GM19438 (cell line): ENCODE measurements at regions not wholly inside any gene's neighbourhood (a gene's known extent, or its start where the extent isn't known, plus 50 kb on each side); places are given as distances from the start of the nearest gene placed in this dataset.

Source experiments
- ATAC-seq: cut with Tn5 transposase; IDR thresholded peaks from one replicate; pipeline ENCODE4 v1.9.1; 2021; ENCODE audit warnings: low read depth; ENCODE audit not compliant: unreplicated experiment

DNA sequence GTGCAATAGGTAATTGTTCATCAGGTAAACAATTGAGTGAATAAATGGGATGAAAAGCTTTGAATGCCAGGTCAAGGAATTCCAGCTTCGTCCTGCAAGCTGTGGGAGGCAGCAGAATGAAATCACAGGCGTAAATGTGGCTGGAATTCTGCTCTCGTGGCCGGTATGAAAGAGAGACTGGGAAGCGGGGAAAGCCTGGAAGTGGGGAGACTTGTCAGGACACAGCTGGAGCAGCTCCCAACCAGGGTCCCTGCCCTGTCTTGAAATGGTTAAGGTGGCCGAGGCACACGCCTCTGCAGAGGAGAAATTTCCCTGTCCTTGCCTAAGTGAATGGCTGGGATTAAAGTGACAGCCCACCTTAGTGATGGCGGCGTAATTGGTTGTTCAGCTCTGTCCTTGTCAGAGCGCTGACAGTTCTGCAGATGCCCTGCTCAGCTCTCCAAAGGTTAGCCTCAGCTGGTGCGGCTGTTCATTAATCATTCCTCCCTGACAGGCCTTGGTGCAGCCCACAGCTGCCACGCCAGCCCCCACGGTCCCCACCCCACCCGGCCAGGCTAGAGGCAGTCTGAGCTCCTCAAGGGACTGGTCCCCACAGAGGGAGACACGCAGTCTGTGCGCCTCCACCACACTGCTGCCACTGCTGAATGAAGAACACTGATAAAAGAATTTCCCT lies 398.3 kb upstream of the POU3F1 start:
- no peak for ATAC-seq

DNA sequence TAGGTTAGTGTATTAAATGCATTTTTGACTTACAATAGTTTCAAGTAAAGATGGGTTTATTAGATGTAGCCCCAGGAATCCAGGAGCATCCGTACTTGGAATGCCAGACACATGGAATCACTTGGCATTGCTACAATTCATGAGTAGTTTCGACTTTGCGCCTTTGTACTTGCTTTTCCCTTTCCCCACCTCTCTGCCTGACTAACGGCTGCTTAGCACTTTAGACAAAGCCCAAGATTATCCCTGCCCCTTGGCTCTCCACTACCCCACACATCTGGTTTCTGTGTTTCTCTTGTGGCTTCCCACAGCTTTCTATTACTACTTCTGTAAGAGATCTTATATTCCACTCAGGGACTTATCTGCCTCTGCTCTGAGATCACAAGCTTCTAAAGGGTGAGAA lies 397.7 kb upstream of the POU3F1 start:
- no peak for ATAC-seq

DNA sequence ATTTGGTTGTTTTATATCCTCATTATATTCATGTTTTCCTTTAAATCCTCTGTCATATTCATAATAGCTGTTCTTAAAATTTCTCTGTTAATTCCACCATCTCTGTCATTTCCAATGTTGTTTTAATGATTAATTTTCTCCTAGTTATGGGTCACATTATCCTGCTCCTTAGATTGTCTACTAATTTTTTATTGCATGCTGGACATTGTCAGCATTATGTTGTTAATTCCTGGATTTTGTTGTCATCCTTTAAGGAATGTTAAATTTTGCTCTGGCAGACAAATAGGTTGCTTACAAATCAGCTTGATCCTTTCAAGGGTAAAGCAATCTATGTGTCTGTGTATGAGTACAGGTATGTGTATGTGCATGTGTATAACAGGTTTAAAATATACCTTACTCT lies 393.8 kb upstream of the POU3F1 start:
- no peak for ATAC-seq

DNA sequence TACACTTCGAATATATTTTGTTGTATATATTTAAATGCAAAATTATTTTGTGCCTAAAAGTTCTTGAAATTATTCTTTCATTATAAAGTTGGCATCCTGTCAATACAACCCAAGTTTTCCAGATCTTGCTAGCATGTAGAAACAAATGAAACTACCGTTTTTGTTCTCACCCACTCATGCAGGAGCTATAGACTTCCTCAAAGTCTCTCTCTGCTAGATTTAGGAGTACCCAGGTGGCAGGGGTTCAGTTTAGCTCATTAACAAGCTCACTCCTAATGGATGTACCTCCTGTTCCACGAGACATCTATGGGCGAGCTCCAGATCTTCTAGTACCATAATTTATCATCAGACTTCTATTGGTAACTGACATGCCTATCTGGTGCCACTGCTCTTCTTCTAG lies 390.2 kb upstream of the POU3F1 start:
- ATAC-seq: no peak

DNA sequence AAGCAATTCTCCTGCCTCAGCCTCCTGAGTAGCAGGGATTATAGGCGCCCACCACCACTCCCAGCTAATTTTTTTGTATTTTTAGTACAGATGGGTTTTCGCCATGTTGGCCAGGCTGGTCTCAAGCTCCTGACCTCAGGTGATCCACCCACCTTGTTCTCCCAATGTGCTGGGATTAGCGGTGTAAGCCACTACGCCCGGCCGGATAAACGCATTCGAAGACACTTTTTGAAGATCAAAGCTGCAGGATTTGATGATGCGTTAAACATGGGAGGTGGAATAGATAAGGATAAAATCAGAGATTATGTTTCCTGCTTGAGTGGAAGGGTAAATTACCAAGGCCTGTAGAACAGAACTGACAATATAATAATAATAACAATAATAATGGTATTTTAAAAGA lies 389.4 kb upstream of the POU3F1 start:
- no peak for ATAC-seq

DNA sequence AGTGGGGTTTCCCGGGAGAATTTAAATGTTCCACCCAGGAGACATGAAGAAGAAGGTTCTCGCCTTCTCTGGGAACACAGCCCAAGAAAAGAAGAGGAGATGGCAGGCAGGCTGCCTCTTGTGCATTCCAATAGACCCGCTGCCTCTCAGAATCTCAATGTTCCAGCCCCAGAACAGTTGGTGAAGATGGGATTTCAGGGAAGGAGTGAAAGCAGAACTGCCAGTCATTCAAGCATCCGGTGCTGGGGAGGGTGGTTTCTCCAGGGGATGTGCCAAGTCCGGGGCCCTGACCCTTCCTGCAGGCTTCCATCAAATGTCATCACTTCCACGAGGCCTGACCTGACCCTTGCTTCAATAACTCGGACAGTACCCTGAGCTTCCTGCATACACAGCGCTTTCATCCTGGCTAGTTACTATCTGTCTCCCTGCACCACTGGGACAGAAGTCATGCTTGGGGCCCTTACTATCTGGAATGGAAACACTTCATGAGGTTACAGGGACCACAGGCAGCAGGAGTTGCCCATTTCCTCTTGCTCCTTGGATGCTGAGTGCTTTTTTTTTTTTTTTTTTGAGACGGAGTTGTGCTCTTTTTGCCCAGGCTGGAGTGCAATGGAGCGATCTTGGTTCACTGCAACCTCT lies 386.6 kb upstream of the POU3F1 start:
- ATAC-seq: no peak

DNA sequence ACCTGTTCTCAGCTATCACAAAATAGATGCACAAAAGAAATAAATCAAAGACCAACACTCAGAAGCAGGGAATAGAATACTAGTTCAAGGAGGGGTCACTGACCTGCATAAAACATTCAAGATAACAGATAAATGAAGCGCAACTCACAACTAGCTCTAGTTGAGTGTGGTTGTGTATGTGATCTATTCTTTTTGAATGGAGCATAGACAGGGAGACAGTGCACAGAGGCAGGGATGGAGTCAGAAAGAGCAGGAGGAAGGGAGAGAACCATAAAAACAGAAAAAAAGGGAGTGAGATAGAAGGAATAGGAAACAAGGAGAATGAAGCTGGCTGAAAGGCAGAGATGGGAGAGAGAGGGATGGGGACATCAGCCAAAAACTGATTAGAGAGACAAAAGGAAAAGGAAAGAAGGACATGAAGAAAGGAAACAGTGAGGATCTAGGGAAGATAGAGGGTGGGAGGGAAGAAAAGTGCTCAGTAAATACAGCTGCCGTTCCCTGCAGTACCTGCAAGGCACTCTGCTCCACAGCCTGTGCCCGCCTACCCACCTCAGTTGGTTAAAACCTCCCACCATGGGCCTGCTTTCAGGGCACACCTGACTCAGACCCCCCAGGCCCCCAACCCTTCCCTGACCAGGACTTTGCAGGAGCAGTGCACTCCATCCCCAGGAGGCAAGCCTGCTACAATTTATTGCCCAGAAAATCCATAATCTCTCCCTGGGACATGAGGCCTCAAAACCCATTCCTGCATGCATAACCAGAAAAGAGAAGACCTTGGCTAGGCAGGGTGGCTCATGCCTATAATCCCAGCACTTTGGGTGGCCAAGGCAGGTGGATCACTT lies 385.2 kb upstream of the POU3F1 start:
- no peak for ATAC-seq

DNA sequence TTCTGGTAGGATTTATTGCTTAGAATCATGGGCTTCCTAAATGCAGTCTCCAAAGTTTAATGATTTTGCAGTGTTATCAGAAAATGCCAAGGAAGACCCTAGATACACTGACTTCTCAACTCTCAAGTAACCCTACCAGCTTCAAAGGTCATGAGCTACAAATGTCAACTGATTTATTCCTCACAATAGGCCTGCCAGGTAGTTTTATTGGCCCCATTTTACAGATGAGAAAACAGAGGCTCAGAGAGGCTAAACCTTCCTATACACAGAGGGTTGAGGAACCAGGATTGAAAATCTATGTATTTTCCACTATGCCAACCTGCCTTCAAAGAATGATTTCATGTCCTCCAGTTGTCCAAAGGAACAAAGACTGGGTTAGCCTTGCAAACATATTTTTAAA lies 384.4 kb upstream of the POU3F1 start:
- no peak for ATAC-seq

DNA sequence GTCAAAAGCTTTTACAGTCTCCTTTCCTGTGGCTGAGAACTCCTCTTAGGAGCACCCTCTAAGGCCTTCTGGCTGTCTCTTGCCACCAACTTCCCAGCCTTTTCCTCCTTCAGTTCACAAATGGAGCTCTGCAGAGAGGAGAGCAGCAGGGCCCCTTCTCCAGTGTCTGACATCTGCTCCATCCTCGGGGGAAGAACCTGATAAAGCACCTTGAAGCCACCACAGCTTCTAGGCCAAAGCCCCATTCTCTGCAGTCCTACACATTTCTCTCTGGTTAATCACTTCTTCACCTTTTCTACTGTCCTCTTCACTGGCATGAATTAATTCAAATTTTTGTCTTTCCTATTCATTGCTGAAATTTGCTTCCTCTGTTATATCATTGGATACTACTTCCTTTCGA lies 378.1 kb upstream of the POU3F1 start:
- ATAC-seq: no peak

DNA sequence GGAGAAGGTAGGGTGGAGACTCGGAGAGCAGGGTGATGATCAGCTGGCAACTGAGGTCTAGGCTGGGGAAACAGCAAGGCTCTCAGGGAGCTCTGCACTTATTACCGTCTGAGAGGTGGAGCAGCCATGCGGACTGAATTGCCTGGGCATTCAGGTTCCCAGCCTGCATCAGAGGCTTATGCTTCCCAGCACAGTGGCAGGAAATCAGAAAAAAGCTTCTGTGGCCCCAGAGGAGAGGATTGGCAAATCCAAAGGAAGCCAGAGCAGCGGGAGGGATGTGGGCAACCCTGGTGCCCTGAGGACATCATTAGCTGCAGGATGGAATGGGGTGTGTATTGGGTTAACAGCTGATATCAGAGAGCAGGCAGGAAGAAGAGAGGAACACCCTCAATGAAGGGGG lies 374.1 kb upstream of the POU3F1 start:
- no peak for ATAC-seq

DNA sequence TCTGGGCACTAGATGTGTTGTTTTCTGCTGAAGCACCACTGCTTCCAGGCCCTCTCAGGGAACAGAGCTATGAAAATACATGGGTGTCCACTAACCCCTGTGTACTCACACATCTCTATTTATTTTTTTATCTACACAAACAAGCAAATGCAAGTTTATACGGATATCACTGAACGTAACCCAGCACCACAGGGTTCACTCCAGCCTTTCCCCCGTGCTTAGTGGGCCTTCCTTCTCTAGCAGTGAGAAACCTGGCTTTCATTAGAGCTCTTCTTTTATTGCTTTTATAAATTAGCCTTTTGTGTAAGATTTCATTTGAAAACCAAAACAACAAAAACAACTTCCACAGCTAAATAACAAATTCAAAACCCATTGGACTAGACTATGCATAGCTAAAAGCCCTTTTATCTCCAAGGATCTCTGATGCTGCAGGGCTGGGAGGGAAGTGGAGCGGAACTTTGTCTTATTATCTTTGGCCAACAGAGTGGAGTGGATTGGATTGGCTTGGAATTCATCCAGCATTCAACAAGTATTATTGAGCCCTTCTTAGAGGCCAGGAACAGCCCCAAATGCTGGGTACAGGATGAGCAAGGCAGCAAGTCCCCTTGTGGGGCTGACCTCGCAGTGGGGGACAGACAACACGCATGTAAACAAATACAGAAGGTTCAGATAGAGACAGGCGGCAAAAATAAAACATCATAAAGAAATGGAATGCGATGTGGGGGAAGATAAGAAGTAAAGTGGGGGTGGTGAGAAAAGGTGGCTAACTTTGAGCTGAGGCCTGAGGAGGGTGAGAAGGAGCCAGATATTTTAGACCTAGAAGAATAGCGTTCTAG lies 371.8 kb upstream of the POU3F1 start:
- ATAC-seq: no peak

DNA sequence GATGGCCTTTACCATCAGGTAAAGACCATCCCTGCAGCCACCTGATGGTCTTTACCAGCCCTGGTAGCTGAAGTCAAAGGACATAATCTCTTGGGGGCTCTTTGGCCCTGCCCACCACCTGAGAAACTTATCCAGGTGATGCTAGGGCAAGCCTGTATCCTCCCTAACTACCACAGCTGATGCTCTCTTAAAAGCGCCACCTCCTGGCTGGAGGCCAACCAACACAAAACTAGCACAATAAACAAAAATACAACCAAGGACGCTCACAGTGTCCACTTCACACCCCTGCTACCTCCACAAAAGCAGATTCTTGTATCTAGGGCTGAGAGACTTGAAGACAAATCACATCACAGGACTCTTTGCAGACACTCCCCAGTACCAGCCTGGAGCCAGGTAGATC lies 357.1 kb upstream of the POU3F1 start:
- no peak for ATAC-seq

DNA sequence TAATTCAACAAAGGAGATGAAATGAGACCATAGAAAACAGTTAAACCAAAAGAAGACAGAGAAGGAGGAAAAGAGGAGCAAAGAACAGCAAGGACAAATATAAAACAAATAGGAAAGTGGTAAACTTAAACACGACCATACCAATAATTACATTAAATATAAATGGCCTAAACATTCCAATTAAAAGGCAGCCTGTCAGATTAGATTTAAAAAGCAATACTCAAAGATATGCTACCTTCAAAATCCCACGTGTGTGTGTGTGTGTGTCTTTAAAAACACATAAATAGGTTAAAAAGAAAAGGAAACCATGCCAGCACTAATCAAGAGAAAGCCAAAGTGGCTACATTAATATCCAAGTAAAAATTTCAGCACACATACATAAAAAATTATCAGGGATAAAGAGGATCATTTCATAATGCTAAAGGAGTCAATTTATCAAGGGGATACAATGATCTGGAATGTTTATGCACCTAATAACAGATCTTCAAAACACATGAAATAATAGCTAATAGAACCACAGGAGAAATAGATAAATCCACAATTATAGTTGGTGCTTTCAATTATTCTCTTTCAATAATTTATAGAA lies 355.7 kb upstream of the POU3F1 start:
- no peak for ATAC-seq

DNA sequence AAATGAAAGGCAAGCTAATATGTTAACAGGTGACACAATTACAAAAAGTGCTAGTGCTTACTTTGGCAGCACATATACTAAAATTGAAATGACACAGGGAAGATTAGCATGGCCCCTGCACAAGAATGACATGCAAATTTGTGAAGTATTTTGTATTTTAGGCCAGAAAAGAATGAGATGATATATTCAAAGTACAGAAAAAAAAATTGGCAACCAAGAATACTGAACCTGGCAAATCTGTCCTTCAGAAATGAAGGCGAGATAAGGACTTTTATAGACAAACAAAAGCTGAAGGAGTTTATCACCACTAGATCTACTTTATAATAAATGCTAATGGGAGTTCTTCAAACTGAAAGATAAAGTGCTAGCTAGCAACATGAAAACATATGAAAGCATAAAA lies 350.0 kb upstream of the POU3F1 start:
- no peak for ATAC-seq

DNA sequence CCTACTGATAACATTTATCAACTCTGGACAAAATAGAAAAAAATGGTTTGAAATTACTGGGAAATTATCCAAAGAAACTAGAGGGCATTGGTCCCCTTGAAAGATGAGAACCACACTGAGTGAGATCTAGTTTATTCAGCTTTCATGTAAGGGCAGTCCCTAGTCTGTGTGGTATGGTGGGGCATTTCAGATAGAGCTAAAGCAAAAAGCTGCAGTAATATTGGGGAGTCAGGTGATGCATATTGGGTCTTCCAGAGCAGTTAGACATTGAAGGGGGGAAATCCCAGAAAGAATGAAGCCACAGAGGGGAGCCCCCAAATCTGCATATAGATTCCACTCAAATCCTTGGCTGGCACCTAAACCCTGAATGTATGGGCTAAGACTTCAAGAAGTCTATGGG lies 347.7 kb upstream of the POU3F1 start:
- ATAC-seq: no peak

DNA sequence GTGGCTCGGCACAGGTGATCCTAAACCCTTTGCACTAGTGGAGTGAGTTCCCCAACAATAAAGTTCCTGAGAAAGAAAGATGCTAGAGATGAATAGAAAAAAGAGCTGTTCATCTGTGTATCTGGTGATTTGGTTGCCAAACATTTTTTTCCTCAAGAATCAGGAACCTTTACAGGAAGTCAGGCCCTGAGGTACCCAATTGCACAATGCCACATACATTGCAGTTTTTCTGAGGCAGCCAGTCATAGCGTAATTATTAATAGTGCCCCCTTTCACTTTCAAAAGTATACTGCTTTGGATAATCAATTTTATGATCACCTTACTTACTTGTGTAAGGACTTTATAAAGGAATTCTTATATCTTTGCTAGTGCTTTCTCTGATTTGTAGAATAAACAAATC lies 346.3 kb upstream of the POU3F1 start:
- ATAC-seq: no peak

DNA sequence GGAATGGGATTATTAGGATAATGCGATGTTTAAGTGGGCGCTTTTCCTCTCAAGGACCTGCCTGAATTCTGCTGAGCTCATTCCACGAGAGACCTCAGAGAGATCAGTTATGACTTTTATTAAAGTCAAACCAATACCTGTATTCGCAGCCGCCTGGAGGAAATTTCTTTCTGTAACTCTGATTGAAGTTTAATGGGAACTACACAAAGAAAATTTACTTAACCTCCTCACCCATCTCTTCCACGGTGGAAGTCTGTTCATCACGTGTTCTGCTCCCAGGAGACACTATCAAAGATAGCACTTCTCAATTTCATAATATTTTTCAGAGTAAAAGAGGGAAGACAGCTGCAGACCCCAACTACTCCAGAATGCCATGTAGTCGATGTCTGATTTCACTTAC lies 334.7 kb upstream of the POU3F1 start:
- no peak for ATAC-seq

DNA sequence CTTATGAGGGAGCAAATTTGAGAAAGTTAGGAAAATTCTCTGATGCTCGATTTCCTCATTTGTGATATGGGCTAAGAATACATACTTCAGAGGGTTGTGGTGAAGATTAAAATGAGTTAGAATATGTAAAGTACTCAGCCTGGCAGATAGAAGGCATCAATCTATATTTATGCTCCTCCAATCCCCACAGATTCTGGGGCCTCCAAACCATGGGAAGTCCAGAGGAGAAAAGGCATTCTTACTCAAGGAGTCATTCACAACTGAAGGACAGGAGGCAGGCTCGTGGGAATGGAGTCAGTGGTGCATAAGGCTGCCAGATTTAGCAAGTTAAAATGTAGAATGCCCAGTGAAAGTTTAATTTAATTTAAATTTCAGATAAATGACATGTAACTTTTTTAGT lies 330.0 kb upstream of the POU3F1 start:
- ATAC-seq: no peak

DNA sequence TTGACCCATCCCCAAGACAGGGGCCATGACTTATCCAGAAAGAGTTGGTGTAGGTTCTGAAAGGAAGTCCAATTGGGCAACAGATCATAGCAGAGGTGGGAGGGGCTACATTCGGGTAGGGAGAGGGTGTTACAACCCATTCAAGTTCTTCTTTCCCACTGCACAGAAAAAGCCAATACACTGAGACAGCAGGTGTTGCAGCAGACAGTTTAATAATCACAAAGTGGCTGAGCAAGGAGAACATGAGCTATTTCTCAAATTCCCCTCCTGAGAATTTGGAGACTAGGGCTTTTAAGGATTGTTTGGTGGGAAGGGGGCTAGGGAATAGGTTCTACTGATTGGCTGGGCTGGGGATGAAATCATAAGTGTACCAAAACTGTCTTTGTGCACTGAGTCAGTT lies 328.4 kb upstream of the POU3F1 start:
- ATAC-seq: no peak

DNA sequence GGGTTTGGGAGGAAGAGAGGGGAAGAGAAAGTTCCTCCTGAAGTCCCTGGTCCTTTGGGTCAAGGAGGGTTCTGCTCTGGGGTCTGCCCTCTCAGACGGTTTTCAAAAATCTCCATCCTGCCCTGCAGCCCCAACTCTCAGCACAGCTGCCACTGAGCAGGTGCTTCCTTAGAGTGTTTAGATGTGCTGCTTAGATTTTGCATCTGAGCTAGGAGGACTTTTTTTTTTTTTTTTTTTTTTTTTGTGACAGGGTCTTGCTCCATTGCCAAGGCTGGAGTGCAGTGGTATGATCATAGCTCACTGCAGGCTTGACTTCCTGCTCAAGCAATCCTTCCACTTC lies 324.9 kb upstream of the POU3F1 start:
- ATAC-seq: no peak
